Natural killer cell (primary cell): ENCODE measurements at regions not wholly inside any gene's neighbourhood (a gene's known extent, or its start where the extent isn't known, plus 50 kb on each side); places are given as distances from the start of the nearest gene placed in this dataset.

Experiments
- ATAC-seq, 3 donors: fragments of 150-1000 bp in 2 of 3; fragments of 200-7000 bp in 1 of 3; cut with Tn5 transposase; 1 replicate in 1 of 3; 2 replicates in 2 of 3; pipeline ENCODE4 v1.10.0; 2021; ENCODE audit warnings: mild to moderate bottlenecking in 2 of 3, moderate library complexity in 2 of 3
- DNase-seq, 2 donors: peaks; one replicate each; pipeline versions ENCODE4 v3.0.0 to v3.0.0-alpha.2; 2013 to 2021; ENCODE audit warnings: mixed read lengths in 1 of 2
- H3K27ac ChIP-seq: one replicate; pipeline ENCODE4 v1.5.1; 2013; ENCODE audit warnings: mild to moderate bottlenecking, low read length
- H3K27me3 ChIP-seq: one replicate; pipeline ENCODE4 v1.6.1; 2013; ENCODE audit warnings: low read length; ENCODE audit not compliant: control insufficient read depth, insufficient read depth
- H3K36me3 ChIP-seq: one replicate; pipeline ENCODE4 v1.6.1; 2013; ENCODE audit warnings: low read length; ENCODE audit not compliant: control insufficient read depth, insufficient read depth
- H3K4me1 ChIP-seq: one replicate; pipeline ENCODE4 v1.6.1; 2013; ENCODE audit warnings: low read length; ENCODE audit not compliant: control insufficient read depth, insufficient read depth
- H3K4me3 ChIP-seq: one replicate; pipeline ENCODE4 v1.5.1; 2013; ENCODE audit warnings: low read length
- H3K9me3 ChIP-seq: one replicate; pipeline ENCODE4 v1.6.1; 2013; ENCODE audit warnings: low read length; ENCODE audit not compliant: control insufficient read depth, insufficient read depth
- H3K27ac Mint-ChIP-seq, 2 donors: one replicate each; pipeline ENCODE4 v1.8.0; 2022; ENCODE audit warnings: mild to moderate bottlenecking in 2 of 2, mixed read lengths in 2 of 2, moderate library complexity in 1 of 2
- H3K27me3 Mint-ChIP-seq, 2 donors: one replicate each; pipeline ENCODE4 v1.8.0; 2022; ENCODE audit warnings: low read depth in 2 of 2, mixed read lengths in 2 of 2
- H3K36me3 Mint-ChIP-seq: one replicate; pipeline ENCODE4 v1.8.0; 2022; ENCODE audit warnings: mixed read lengths
- H3K4me1 Mint-ChIP-seq, 2 donors: one replicate each; pipeline ENCODE4 v1.8.0; 2022; ENCODE audit warnings: mixed read lengths in 2 of 2
- H3K4me3 Mint-ChIP-seq: one replicate; pipeline ENCODE4 v1.8.0; 2022; ENCODE audit warnings: mild to moderate bottlenecking, moderate library complexity, mixed read lengths
- H3K9me3 Mint-ChIP-seq, 2 donors: one replicate each; pipeline ENCODE4 v1.8.0; 2022; ENCODE audit warnings: mixed read lengths in 2 of 2
- CTCF ChIP-seq: fragments of 200-600 bp; IDR thresholded peaks from one replicate; pipeline ENCODE4 v1.8.0; 2022; ENCODE audit warnings: antibody characterized with exemption
- WGBS: methylation state at CpG from one replicate; pipeline ENCODE4 v1.1.7; 2013; ENCODE audit warnings: missing lambda C conversion rate; ENCODE audit not compliant: insufficient coverage; 5-methylcytosine and 5-hydroxymethylcytosine counted together
- intact Hi-C: fragments of 100-400 bp; cut with micrococcal nuclease; formaldehyde crosslinking; loops from one replicate; pipeline ENCODE4 v1.14.2; 2022

- intact Hi-C loops, result no loop called here
- Histone ChIP-seq H3K36me3 (no peaks in the 10 kb centered on the region), H3K27ac (no peak overlapping the region), H3K9me3 (no peaks in the 10 kb centered on the region), H3K4me3 (no peak overlapping the region), H3K4me1 (no peaks in the 10 kb centered on the region), H3K27me3 (no peaks in the 10 kb centered on the region)
- ATAC-seq, result no peak
- Mint-ChIP-seq H3K27ac (no peak overlapping the region), H3K4me1 (no peaks in the 10 kb centered on the region), H3K9me3 (no peaks in the 10 kb centered on the region), H3K36me3 (no peaks in the 10 kb centered on the region), H3K4me3 (no peak overlapping the region), H3K27me3 (no peaks in the 10 kb centered on the region)
- WGBS, result 73% methylated on average over 3 of the region's 3 CpGs
- TF ChIP-seq CTCF, result no peak
- no peak for DNase-seq
These were observed 554.0 kb upstream of the ZFHX3 start for GRCh38 chr16:73601911-73602310.

GRCh38 chr16:73599870-73600269 is 551.9 kb upstream of the ZFHX3 start:
- Mint-ChIP-seq H3K36me3 (no peaks in the 10 kb centered on the region), H3K4me1 (no peaks in the 10 kb centered on the region), H3K27ac (no peak overlapping the region), H3K9me3 (no peaks in the 10 kb centered on the region), H3K27me3 (no peaks in the 10 kb centered on the region), H3K4me3 (no peak overlapping the region)
- H3K9me3 ChIP-seq, result no peaks in the 10 kb centered on the region
- WGBS, result 77% methylated on average over 2 of the region's 2 CpGs
- no peak overlapping the region for H3K27ac ChIP-seq
- no peak for DNase-seq
- intact Hi-C loops, result no loop called here
- no peak for TF ChIP-seq CTCF
- no peaks in the 10 kb centered on the region for H3K4me1 ChIP-seq
- no peaks in the 10 kb centered on the region for H3K27me3 ChIP-seq
- no peaks in the 10 kb centered on the region for H3K36me3 ChIP-seq
- no peak overlapping the region for H3K4me3 ChIP-seq
- ATAC-seq, result no peak

GRCh38 chr16:73599351-73599750 is 551.4 kb upstream of the ZFHX3 start:
- Histone ChIP-seq H3K9me3 (no peaks in the 10 kb centered on the region), H3K36me3 (no peaks in the 10 kb centered on the region), H3K4me1 (no peaks in the 10 kb centered on the region), H3K27ac (no peak overlapping the region), H3K27me3 (no peaks in the 10 kb centered on the region), H3K4me3 (no peak overlapping the region)
- Mint-ChIP-seq H3K4me1 (no peaks in the 10 kb centered on the region), H3K9me3 (no peaks in the 10 kb centered on the region), H3K4me3 (no peak overlapping the region), H3K27me3 (no peaks in the 10 kb centered on the region), H3K27ac (no peak overlapping the region), H3K36me3 (no peaks in the 10 kb centered on the region)
- DNase-seq (no peak), ATAC-seq (no peak)
- intact Hi-C loops, result no loop called here
- no peak for TF ChIP-seq CTCF
- 30% methylated on average over 2 of the region's 2 CpGs for WGBS

- no peaks in the 10 kb centered on the region for H3K36me3 ChIP-seq
- no CpG with 5 or more reads among the region's 1 CpG for WGBS
- H3K4me1 Mint-ChIP-seq, result no peaks in the 10 kb centered on the region
- no peak overlapping the region for H3K27ac Mint-ChIP-seq
- H3K4me3 ChIP-seq, result no peak overlapping the region
- H3K4me1 ChIP-seq, result no peaks in the 10 kb centered on the region
- no peaks in the 10 kb centered on the region for H3K9me3 ChIP-seq
- ATAC-seq (no peak), DNase-seq (no peak)
- TF ChIP-seq CTCF, result no peak
- H3K27me3 Mint-ChIP-seq, result no peaks in the 10 kb centered on the region
- peaks cover 0 to 9% of the 10 kb centered on the region in 2 donors for H3K9me3 Mint-ChIP-seq
- no peak overlapping the region for H3K4me3 Mint-ChIP-seq
- no peak overlapping the region for H3K27ac ChIP-seq
- intact Hi-C loops, result no loop called here
- H3K36me3 Mint-ChIP-seq, result no peaks in the 10 kb centered on the region
- no peaks in the 10 kb centered on the region for H3K27me3 ChIP-seq
These were observed 536.2 kb upstream of the ZFHX3 start for GRCh38 chr16:73584157-73584556.
